ENCODE measurements at regions not wholly inside any gene's neighbourhood (a gene's known extent, or its start where the extent isn't known, plus 50 kb on each side); places are given as distances from the start of the nearest gene placed in this dataset.

DNA sequence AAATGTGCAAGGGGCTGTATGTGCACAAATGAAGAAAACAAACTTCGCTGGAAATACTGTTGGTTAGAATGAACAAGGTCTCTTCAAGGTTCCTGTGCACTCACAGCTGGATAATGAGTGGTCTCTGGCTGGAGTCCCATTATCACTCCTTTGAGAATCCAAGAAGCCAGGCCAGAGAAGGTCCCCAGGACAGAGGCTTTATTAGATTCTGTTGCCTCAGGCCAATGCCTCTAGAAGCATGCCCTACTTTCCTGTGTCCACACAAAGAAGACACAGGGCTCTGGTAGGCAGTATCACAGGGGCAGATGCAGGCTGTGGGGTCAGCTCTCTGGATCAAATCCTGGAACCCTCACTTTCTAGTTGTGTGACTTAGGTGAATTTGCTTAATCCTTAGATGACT lies 384.7 kb downstream of the GRIN2B start:
- TF ChIP-seq, protein P1, sequence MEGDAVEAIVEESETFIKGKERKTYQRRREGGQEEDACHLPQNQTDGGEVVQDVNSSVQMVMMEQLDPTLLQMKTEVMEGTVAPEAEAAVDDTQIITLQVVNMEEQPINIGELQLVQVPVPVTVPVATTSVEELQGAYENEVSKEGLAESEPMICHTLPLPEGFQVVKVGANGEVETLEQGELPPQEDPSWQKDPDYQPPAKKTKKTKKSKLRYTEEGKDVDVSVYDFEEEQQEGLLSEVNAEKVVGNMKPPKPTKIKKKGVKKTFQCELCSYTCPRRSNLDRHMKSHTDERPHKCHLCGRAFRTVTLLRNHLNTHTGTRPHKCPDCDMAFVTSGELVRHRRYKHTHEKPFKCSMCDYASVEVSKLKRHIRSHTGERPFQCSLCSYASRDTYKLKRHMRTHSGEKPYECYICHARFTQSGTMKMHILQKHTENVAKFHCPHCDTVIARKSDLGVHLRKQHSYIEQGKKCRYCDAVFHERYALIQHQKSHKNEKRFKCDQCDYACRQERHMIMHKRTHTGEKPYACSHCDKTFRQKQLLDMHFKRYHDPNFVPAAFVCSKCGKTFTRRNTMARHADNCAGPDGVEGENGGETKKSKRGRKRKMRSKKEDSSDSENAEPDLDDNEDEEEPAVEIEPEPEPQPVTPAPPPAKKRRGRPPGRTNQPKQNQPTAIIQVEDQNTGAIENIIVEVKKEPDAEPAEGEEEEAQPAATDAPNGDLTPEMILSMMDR (conservative IDR thresholded peaks at IDR 0.05; ENCODE audit: low read depth, low read length): no peak
- H3K4me3 ChIP-seq (ENCODE audit: low read depth, low read length): no peak overlapping the region
- DNase-seq (ENCODE audit: low read depth): no peak

DNA sequence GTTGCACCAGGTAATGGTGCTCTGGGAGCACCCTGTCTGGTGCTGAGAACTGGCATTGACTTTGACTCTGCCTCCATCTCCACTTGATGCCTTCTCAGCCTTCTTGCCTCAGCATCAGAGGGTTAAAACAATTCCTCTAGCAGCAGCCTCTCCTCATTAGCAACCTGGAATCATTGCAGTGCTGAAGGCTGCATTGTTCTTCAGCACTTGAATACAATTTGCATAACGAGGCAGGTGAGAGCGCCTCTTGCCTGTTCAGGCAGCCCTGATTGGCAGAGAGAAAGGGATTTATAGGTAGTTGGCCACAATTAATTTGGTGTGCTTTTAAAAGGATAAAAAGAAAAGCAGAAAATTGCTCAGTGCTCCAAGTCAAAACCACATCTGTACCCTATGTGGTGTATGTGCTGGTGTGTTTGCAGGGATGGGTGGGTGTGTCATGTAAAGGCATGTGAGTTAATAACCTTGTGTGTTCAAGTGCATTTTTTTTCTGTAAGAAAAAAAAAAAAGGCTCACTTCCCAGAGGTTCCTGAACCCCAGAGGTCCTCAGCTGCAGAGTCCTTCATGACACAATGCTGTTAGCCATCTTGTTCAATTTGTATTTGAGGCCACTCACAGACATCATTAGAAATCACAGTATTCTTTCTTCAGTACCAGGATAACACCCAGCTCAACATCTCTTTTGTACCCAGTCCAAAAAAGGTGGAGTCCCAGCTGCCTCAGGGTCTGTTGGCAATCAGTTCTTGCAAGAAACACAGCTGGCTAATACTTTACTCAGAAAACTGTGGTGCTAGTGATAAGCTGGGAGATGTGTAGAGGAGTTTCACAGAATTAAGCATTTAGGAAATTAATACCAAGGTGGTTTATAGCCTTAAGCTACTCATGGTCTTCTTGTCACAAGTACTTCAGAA lies 385.6 kb downstream of the GRIN2B start:
- no peak for DNase-seq (ENCODE audit: low read depth)
- TF ChIP-seq, protein P1 (conservative IDR thresholded peaks at IDR 0.05; ENCODE audit: low read depth, low read length): no peak
- H3K4me3 ChIP-seq (ENCODE audit: low read depth, low read length): no peak overlapping the region

DNA sequence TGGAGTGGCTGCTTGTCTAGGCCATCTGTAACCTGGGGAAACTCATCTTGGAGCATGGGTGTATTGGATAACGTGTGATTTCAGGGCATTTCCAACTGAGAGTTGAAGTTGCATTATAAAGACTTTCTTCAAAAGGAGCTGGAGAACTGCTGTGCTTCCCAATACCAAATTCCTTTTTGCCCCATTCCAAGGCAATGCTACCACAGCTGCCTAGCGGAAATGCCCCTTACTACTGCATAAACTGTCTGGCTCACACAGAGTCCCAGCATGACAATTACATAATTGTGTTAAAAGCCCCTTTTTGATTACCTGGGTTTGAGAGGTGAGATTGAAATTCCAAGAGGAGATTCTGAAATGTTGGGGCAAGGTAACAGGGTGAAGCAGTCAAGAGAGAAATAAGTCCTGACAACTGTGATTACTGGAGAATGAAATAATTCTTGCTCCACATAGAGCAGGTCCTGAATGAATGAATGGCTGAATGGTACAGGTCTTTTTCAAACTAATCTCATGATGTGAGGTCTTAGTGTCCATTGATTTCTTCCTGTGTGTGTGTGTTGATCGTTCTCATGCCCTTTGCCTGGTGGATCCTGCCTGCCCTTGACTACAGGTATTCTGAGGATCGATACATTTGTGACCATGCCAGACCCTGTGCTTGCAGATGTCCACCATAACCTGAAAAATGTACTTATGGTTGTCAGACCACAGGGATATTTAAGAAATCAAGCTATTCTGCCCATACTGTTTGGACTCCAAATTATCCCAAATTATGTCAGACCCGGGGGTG lies 386.5 kb downstream of the GRIN2B start:
- no peak for DNase-seq (ENCODE audit: low read depth)
- H3K4me3 ChIP-seq (ENCODE audit: low read depth, low read length): no peak overlapping the region
- TF ChIP-seq, protein P1 (conservative IDR thresholded peaks at IDR 0.05; ENCODE audit: low read depth, low read length): no peak

DNA sequence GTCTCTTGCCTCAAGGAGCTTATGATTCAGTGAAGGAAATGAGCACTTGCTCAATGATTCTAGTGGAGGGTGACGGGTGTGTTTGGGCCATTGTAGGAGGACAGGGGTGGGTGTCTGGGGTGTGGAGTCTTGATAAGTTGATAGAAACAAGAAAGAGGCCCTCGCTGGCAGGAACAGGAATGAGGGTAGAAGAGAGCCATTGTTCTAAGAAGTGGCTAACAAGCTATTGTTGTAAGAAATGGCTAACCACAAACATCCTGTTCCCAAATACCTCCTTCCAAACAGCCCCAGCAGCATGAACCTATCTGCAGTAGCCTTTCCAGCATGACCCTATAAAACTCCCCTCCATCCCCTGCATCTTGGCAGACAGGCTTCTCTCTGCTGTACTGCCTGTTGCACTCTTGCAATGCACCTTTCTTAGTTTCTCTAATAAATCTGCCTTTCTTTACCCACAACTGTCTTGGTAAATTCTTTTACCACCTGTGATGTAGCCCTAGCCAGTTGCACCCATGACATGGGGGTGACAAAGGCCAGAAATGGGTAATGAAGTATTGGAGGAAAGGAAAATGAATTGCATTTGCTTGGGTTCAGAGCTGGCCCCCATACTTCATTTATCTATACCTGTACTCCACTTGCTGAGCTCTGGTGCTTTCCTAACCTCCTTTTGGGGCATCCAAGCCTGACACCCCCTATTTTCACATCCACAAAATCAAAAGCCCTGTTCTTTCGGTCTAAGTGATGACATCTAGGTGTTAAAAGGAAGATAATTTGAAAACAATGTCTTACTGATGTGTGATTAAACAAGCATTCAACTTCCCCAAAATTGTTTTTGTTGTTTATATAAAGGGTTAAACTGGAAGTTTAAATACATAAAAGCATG lies 389.1 kb downstream of the GRIN2B start:
- TF ChIP-seq, protein P1 (conservative IDR thresholded peaks at IDR 0.05; ENCODE audit: low read depth, low read length): no peak
- DNase-seq (ENCODE audit: low read depth): no peak
- no peak overlapping the region for H3K4me3 ChIP-seq (ENCODE audit: low read depth, low read length)

DNA sequence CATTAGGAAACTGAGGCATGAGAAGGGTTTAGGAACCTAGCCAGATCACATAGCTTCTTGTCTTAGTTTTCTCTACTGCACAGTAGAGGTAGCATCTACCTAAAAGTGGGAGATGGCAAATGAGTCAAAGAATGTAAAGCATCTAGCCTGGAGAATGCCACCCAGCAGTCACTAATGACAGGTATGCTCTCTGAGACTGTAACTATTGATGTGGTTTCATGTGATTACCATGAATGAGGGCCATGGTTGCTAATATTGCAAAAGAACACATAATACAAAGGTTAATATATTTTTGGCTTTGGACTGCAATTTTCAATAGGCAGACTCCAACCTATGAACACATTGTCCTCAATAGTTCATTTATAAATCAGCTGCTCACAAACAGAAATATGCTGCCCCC lies 389.9 kb downstream of the GRIN2B start:
- DNase-seq (ENCODE audit: low read depth): no peak
- TF ChIP-seq, protein P1 (conservative IDR thresholded peaks at IDR 0.05; ENCODE audit: low read depth, low read length): no peak
- no peak overlapping the region for H3K4me3 ChIP-seq (ENCODE audit: low read depth, low read length)

DNA sequence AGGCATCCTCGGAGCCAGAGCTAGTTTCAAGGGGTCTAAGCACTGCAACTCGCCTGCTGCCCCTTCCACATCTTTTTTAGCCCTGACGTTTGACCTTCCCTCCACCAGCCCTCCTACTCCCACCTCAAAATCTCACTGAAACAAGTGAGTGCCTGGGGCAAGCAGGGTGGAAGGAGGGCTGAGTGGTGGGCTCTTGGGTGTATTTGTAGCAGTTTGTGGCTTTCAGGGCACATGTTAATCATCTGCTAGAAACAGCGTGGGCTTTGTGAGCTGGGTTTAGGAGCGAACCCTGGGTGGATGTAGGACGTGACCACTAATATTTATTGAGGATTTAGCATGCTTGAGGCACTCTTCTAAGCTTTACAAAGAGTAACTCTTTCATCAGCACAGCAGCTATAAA lies 390.3 kb downstream of the GRIN2B start:
- no peak for DNase-seq (ENCODE audit: low read depth)
- TF ChIP-seq, protein P1 (conservative IDR thresholded peaks at IDR 0.05; ENCODE audit: low read depth, low read length): no peak
- no peak overlapping the region for H3K4me3 ChIP-seq (ENCODE audit: low read depth, low read length)

Measured in epithelial cell of proximal tubule (primary cell).